Stimulated activated CD4-positive, alpha-beta T cell treated with anti-CD3 and anti-CD28 coated beads, TNF-alpha, amount 100 ng/mL, for 48 hours (primary cell): ENCODE measurements at regions not wholly inside any gene's neighbourhood (a gene's known extent, or its start where the extent isn't known, plus 50 kb on each side); places are given as distances from the start of the nearest gene placed in this dataset.

ENCODE experiments used
- DNase-seq, 3 donors: peaks; one replicate each; pipeline ENCODE4 v3.0.0-alpha.2; 2020; ENCODE audit warnings: low read depth in 3 of 3

- DNase-seq, result no peak
These were observed 74.8 kb upstream of the POMGNT2 start for GRCh38 chr3:43180694-43181093.

- no peak for DNase-seq
These were observed 74.1 kb upstream of the POMGNT2 start for GRCh38 chr3:43180027-43180426.

- no peak for DNase-seq
These were observed 73.0 kb upstream of the POMGNT2 start for GRCh38 chr3:43178891-43179366.

GRCh38 chr3:43177085-43177484, 71.2 kb upstream of the POMGNT2 start:
- DNase-seq, result no peak

GRCh38 chr3:43176666-43177065, 70.8 kb upstream of the POMGNT2 start:
- no peak for DNase-seq

GRCh38 chr3:43175541-43175940, 69.7 kb upstream of the POMGNT2 start:
- DNase-seq, result no peak

GRCh38 chr3:43173949-43174348, 68.1 kb upstream of the POMGNT2 start:
- no peak for DNase-seq

GRCh38 chr3:43171748-43172147, 65.9 kb upstream of the POMGNT2 start:
- no peak for DNase-seq

GRCh38 chr3:43170553-43170952, 64.7 kb upstream of the POMGNT2 start:
- no peak for DNase-seq

- no peak for DNase-seq
These were observed 64.1 kb upstream of the POMGNT2 start for GRCh38 chr3:43169987-43170386.

GRCh38 chr3:43166406-43166805, 60.5 kb upstream of the POMGNT2 start:
- DNase-seq, result no peak

- DNase-seq, result no peak
These were observed 59.9 kb upstream of the POMGNT2 start for GRCh38 chr3:43165786-43166185.

GRCh38 chr3:43163895-43164493, 58.1 kb upstream of the POMGNT2 start:
- no peak for DNase-seq

GRCh38 chr3:43162230-43163084, 56.6 kb upstream of the POMGNT2 start:
- DNase-seq, result peak in 1 of 3 donors; percentile 13

GRCh38 chr3:43161684-43162229, 55.9 kb upstream of the POMGNT2 start:
- no peak for DNase-seq

- no peak for DNase-seq
These were observed 54.8 kb upstream of the POMGNT2 start for GRCh38 chr3:43160664-43161063.

GRCh38 chr3:43159876-43160255, 54.0 kb upstream of the POMGNT2 start:
- DNase-seq, result no peak

GRCh38 chr3:43159131-43159875, 53.4 kb upstream of the POMGNT2 start:
- no peak for DNase-seq

- DNase-seq, result no peak
These were observed 51.1 kb upstream of the POMGNT2 start for GRCh38 chr3:43156812-43157455.

- DNase-seq, result no peak
These were observed 49.7 kb upstream of the POMGNT2 start for GRCh38 chr3:43155464-43156121.
